ENCODE measurements at regions not wholly inside any gene's neighbourhood (a gene's known extent, or its start where the extent isn't known, plus 50 kb on each side); places are given as distances from the start of the nearest gene placed in this dataset.

- Mint-ChIP-seq H3K27ac (no peak overlapping the region), H3K9me3 (no peaks in the 10 kb centered on the region), H3K36me3 (no peaks in the 10 kb centered on the region), H3K4me1 (ENCODE audit: unreplicated experiment) (peaks cover 18% of the 10 kb centered on the region), H3K27me3 (no peaks in the 10 kb centered on the region), H3K4me3 (no peak overlapping the region)
- no peak for TF ChIP-seq CTCF (conservative IDR thresholded peaks at IDR 0.05)
- DNase-seq (ENCODE audit: extremely low spot score, unreplicated experiment), result no peak
Observed at GRCh38 chr12:92558806-92559205, 144.0 kb upstream of the PLEKHG7 start.

GRCh38 chr12:92558215-92558773, 144.5 kb upstream of the PLEKHG7 start:
- Mint-ChIP-seq H3K27me3 (no peaks in the 10 kb centered on the region), H3K4me3 (no peak overlapping the region), H3K9me3 (no peaks in the 10 kb centered on the region), H3K4me1 (ENCODE audit: unreplicated experiment) (peaks cover 18% of the 10 kb centered on the region), H3K36me3 (no peaks in the 10 kb centered on the region), H3K27ac (no peak overlapping the region)
- no peak for TF ChIP-seq CTCF (conservative IDR thresholded peaks at IDR 0.05)
- DNase-seq (ENCODE audit: extremely low spot score, unreplicated experiment), result no peak

GRCh38 chr12:92557422-92557724, 145.4 kb upstream of the PLEKHG7 start:
- Mint-ChIP-seq H3K36me3 (no peaks in the 10 kb centered on the region), H3K4me1 (ENCODE audit: unreplicated experiment) (peaks cover 18% of the 10 kb centered on the region), H3K27ac (no peak overlapping the region), H3K9me3 (no peaks in the 10 kb centered on the region), H3K4me3 (no peak overlapping the region), H3K27me3 (no peaks in the 10 kb centered on the region)
- no peak for DNase-seq (ENCODE audit: extremely low spot score, unreplicated experiment)
- TF ChIP-seq CTCF (conservative IDR thresholded peaks at IDR 0.05), result no peak

- no peak for DNase-seq (ENCODE audit: extremely low spot score, unreplicated experiment)
- H3K4me3 Mint-ChIP-seq, result no peak overlapping the region
- TF ChIP-seq CTCF (conservative IDR thresholded peaks at IDR 0.05), result no peak
- peaks cover 18% of the 10 kb centered on the region for H3K4me1 Mint-ChIP-seq (ENCODE audit: unreplicated experiment)
- no peaks in the 10 kb centered on the region for H3K9me3 Mint-ChIP-seq
- no peak overlapping the region for H3K27ac Mint-ChIP-seq
- no peaks in the 10 kb centered on the region for H3K27me3 Mint-ChIP-seq
- H3K36me3 Mint-ChIP-seq, result no peaks in the 10 kb centered on the region
Observed at GRCh38 chr12:92556637-92557421, 146.0 kb upstream of the PLEKHG7 start.

GRCh38 chr12:92556141-92556540, 146.6 kb upstream of the PLEKHG7 start:
- Mint-ChIP-seq H3K4me1 (ENCODE audit: unreplicated experiment) (peaks cover 18% of the 10 kb centered on the region), H3K4me3 (no peak overlapping the region), H3K27ac (no peak overlapping the region), H3K36me3 (no peaks in the 10 kb centered on the region), H3K9me3 (no peaks in the 10 kb centered on the region), H3K27me3 (no peaks in the 10 kb centered on the region)
- DNase-seq (ENCODE audit: extremely low spot score, unreplicated experiment), result no peak
- no peak for TF ChIP-seq CTCF (conservative IDR thresholded peaks at IDR 0.05)

All from type B pancreatic cell (in vitro differentiated cells).